A673 (cell line): ENCODE measurements at regions not wholly inside any gene's neighbourhood (a gene's known extent, or its start where the extent isn't known, plus 50 kb on each side); places are given as distances from the start of the nearest gene placed in this dataset.

Experiments
- BruUV-seq: library from RNA; stranded (reverse); fragments of 400-500 nt; replicated peaks from 2 replicates; lab custom pipeline; 2021; lab: Mats Ljungman, UMichigan
- CTCF ChIA-PET: fragments of 300-600 bp; sonication (Branson Sonifier 250); formaldehyde crosslinking; loops from one replicate; lab custom pipeline; 2022; ENCODE audit warnings: antibody characterized with exemption; lab: Charles Lee
- POLR2A ChIA-PET: fragments of 300-600 bp; sonication (Branson Sonifier 250); formaldehyde crosslinking; loops from one replicate; lab custom pipeline; 2022; ENCODE audit warnings: antibody characterized with exemption; ENCODE audit not compliant: low non-redundant PET; lab: Charles Lee
- DNase-seq: peaks from one replicate; pipeline ENCODE4 v3.0.0-alpha.2; 2015; ENCODE audit warnings: low spot score
- H3K27ac ChIP-seq: fragments of 200-600 bp; sonication (generic); 2 replicates; pipeline ENCODE4 v1.5.1; 2016; ENCODE audit warnings: mixed run types, low read depth, mild to moderate bottlenecking, mixed read lengths, antibody characterized with exemption, low read length; ENCODE audit not compliant: poor library complexity, severe bottlenecking
- H3K27me3 ChIP-seq: fragments of 200-600 bp; sonication (generic); replicated peaks from 2 replicates; pipeline ENCODE4 v1.6.1; 2017; ENCODE audit warnings: mixed run types, low read depth, mild to moderate bottlenecking, mixed read lengths, antibody characterized with exemption, low read length; ENCODE audit not compliant: insufficient read depth, poor library complexity
- H3K36me3 ChIP-seq: fragments of 200-600 bp; sonication (generic); 2 replicates; pipeline ENCODE4 v1.6.1; 2016; ENCODE audit warnings: mixed run types, mild to moderate bottlenecking, mixed read lengths, antibody characterized with exemption, low read length; ENCODE audit not compliant: insufficient read depth, poor library complexity, severe bottlenecking
- H3K4me1 ChIP-seq: fragments of 200-600 bp; sonication (generic); 2 replicates; pipeline ENCODE4 v1.6.1; 2017; ENCODE audit warnings: mixed run types, mild to moderate bottlenecking, mixed read lengths, antibody characterized with exemption, low read length; ENCODE audit not compliant: insufficient read depth, poor library complexity, severe bottlenecking
- H3K4me3 ChIP-seq: fragments of 200-600 bp; sonication (generic); 2 replicates; pipeline ENCODE4 v1.5.1; 2016; ENCODE audit warnings: low read depth, mixed run types, mild to moderate bottlenecking, mixed read lengths, low read length; ENCODE audit not compliant: poor library complexity, severe bottlenecking
- H3K9me3 ChIP-seq: fragments of 200-600 bp; sonication (generic); 2 replicates; pipeline ENCODE4 v1.6.1; 2016; ENCODE audit warnings: mixed run types, low read depth, mild to moderate bottlenecking, mixed read lengths, antibody characterized with exemption, low read length; ENCODE audit not compliant: poor library complexity, severe bottlenecking
- EZH2 ChIP-seq: fragments of 200-600 bp; sonication (generic); IDR thresholded peaks from 2 replicates; pipeline ENCODE4 v1.6.1; 2017; ENCODE audit warnings: borderline replicate concordance, low read depth, mild to moderate bottlenecking, mixed read lengths, antibody characterized with exemption, low read length; ENCODE audit not compliant: poor library complexity, severe bottlenecking
- intact Hi-C: fragments of 100-400 bp; cut with micrococcal nuclease; formaldehyde crosslinking; loops from one replicate; pipeline ENCODE4 v1.10.0; 2022; ENCODE audit not compliant: unreplicated experiment
- TF ChIP-seq, protein P1 (sequence below): fragments of 300-800, 200-600 bp; sonication (generic); conservative IDR thresholded peaks from 2 replicates; pipeline ENCODE4 v1.5.1; 2017; ENCODE audit warnings: low read depth, mild to moderate bottlenecking, antibody characterized with exemption, low read length, moderate library complexity, mixed read lengths

DNA sequence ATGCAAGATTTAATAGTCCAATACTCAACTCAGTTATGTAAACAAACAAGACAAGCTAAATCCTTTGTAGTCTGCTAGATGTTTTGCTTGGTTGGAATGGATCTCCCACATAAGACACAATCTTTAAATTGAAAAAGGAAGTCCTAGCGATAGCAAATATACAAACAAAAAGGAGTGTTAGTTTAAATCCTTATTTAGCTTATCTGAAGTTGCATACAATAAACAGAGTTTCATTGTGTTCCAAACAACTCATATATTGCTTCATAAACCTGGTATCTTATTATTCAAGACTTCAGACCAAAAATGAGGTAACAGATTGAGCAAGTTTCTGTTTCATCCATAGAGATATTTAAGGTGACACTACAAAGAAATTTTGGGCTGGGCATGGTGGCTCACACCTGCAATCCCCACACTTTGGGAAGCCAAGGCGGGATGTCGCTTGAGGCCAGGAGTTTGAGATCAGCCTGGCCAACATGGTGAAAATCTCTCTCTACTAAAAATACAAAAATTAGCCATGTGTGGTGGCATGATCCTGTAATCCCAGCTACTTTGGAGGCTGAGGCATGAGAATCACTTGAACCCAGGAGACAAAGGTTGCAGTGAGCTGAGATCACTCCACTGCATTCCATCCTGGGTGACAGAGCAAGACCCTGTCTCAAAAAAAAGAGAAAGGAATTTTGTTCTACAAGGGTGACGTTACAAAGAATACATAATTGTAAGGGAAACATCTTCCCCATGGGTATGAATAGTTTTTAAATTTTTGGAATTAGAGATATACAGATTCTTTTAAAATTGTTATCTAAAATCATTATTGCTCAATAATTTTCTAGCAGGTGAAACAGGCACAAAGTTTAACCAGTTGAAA is 150.5 kb upstream of the L3MBTL4 start:
- TF ChIP-seq EZH2, result no peak
- TF ChIP-seq, protein P1, sequence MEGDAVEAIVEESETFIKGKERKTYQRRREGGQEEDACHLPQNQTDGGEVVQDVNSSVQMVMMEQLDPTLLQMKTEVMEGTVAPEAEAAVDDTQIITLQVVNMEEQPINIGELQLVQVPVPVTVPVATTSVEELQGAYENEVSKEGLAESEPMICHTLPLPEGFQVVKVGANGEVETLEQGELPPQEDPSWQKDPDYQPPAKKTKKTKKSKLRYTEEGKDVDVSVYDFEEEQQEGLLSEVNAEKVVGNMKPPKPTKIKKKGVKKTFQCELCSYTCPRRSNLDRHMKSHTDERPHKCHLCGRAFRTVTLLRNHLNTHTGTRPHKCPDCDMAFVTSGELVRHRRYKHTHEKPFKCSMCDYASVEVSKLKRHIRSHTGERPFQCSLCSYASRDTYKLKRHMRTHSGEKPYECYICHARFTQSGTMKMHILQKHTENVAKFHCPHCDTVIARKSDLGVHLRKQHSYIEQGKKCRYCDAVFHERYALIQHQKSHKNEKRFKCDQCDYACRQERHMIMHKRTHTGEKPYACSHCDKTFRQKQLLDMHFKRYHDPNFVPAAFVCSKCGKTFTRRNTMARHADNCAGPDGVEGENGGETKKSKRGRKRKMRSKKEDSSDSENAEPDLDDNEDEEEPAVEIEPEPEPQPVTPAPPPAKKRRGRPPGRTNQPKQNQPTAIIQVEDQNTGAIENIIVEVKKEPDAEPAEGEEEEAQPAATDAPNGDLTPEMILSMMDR, result no peak
- Histone ChIP-seq H3K27ac (no peak overlapping the region), H3K4me1 (no peaks in the 10 kb centered on the region), H3K27me3 (no peaks in the 10 kb centered on the region), H3K9me3 (peaks cover 29% of the 10 kb centered on the region), H3K4me3 (no peak overlapping the region), H3K36me3 (no peaks in the 10 kb centered on the region)
- no peak for DNase-seq
- CTCF ChIA-PET, result no interaction called here
- intact Hi-C loops, result no loop called here
- POLR2A ChIA-PET, result no interaction called here
- no TSS peak for BruUV-seq

DNA sequence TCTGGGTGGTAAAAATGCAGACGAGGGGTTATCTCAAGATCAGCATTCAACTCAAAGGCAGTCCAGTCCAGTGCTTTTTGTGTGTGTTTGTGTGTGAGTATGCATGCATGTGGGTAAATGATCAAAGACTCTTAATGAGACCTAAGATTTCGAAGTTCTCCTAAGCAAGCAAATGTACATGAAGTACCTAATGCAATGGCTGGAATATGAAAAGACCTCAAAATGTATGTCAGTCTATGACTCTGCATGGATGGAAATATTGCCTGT is 151.0 kb upstream of the L3MBTL4 start:
- H3K27ac ChIP-seq, result no peak overlapping the region
- H3K36me3 ChIP-seq, result no peaks in the 10 kb centered on the region
- BruUV-seq, result no TSS peak
- POLR2A ChIA-PET, result no interaction called here
- H3K9me3 ChIP-seq, result peaks cover 31% of the 10 kb centered on the region
- no peak for DNase-seq
- intact Hi-C loops, result no loop called here
- no peak overlapping the region for H3K4me3 ChIP-seq
- no peak for TF ChIP-seq EZH2
- TF ChIP-seq, protein P1, result no peak
- no peaks in the 10 kb centered on the region for H3K4me1 ChIP-seq
- no peaks in the 10 kb centered on the region for H3K27me3 ChIP-seq
- CTCF ChIA-PET, result no interaction called here

GRCh38 chr18:6566338-6566911 is 151.7 kb upstream of the L3MBTL4 start:
- CTCF ChIA-PET, result no interaction called here
- no peak for DNase-seq
- POLR2A ChIA-PET, result no interaction called here
- no TSS peak for BruUV-seq
- no peak for TF ChIP-seq EZH2
- TF ChIP-seq, protein P1, result no peak
- intact Hi-C loops, result no loop called here
- Histone ChIP-seq H3K27ac (no peak overlapping the region), H3K27me3 (no peaks in the 10 kb centered on the region), H3K9me3 (peaks cover 34% of the 10 kb centered on the region), H3K4me1 (no peaks in the 10 kb centered on the region), H3K4me3 (no peak overlapping the region), H3K36me3 (no peaks in the 10 kb centered on the region)
